GM19238 (cell line): ENCODE measurements at regions not wholly inside any gene's neighbourhood (a gene's known extent, or its start where the extent isn't known, plus 50 kb on each side); places are given as distances from the start of the nearest gene placed in this dataset.

Experiments used
- DNase-seq: peaks from one replicate; pipeline ENCODE4 v3.0.0; 2011; ENCODE audit warnings: low spot score; ENCODE audit not compliant: insufficient read length

GRCh38 chr6:105909106-105909505 is 177.0 kb upstream of the PRDM1 start:
- no peak for DNase-seq

DNA sequence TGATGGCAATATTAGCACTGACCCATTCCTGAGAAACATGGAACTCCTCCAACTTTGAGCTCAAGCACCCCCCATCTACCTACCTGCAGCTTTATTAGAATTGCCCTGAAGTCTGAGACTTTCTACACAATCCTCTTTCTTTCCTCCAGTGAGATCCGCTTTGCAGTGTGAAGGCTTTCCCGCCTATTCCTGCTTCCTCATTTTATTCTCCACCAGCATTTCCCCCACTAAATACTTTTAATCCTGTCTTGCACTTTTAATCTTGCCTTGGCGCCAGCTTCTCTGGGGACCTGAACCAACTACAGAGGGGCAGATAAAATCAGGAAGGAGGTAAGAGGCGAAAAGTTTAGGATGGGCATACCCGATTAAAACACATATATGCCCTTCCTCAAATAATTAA is 178.1 kb upstream of the PRDM1 start:
- no peak for DNase-seq

DNA sequence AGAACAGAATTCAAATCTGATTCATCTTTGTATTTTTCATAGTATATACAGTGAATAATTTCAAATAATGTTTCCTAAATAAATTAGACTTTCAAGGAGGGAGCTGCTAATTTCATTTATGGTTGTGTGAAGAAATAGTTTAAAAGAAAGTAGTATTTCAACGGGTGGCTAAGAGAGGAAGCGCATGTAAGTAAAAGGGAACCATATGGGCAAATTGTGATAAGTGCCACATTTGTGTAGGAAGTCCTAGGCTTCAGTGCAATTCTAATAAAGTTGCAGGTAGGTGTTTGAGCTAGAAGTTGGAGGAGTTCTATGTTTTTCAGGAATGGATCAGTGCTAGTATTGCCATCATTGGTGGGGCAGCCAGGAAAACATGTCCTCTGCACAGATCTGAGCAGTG is 178.8 kb upstream of the PRDM1 start:
- no peak for DNase-seq

DNA sequence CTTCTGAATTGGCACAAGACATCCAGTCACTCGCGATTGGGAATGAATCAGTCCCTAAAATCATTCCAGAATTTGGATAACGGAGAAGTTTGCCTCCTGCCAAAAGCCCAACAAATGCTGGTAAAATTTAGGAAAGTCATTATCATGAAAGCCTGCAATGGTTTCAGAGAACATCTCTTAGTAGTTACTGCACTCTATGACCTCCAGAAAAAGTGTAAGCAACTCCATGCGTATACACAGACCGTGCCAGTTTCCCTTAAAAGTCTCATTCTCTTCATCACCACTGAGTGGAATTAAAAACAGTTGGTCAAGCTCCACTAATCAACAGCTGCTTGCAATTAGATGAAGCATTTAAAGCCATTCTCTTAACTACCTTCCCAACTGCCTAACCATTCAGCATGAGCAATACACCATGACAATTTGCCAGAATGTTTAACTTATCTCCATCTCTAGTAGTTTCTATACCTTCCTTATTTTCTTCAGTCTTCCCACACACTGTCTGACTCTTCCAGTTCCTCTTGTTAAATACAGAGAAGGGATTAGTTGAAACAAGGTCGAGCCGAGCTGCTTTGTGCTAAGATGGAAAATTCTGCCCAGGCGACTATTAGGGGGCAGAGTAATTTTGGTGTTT is 183.6 kb upstream of the PRDM1 start:
- no peak for DNase-seq

- no peak for DNase-seq
These were observed 184.6 kb upstream of the PRDM1 start for GRCh38 chr6:105901583-105901982.

DNA sequence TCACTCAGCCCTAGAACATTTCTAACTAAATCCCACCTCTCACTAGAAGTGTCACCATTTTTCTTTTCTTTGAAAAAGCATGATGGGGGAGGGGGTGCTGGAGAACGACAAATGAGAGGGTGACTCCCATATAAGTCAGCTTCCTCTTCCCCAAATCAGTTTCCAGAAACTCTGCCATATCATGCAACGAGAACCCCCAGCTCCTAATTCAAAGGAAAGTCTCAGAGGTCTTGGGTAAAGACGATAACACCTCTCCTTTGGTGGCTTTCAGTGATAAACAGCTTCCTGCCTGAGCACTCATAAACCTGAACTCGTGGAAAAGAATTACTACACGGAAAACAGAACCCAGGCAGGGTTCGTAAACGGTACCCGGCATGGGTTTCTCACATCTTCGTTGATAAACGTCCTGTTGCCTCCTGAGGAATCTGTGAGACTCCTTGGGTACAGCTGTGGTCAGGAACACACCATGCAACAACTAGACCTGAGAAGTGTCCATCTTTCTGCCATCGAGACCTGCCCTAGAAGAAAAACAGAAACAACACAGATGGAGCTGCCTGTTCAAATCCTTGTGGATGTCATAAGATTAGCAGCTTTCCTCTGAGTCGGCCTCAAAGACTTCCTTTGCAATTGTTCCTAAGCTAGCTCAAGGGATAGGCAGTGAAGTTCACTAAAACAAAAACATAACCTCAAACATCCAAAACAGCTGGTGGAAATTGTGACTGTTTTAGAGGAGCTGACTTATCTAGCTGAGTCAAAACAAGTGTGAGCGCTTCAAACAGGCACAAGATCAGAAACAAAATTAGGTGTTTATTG is 185.8 kb upstream of the PRDM1 start:
- DNase-seq: no peak

GRCh38 chr6:105898286-105898685 is 187.8 kb upstream of the PRDM1 start:
- no peak for DNase-seq

DNA sequence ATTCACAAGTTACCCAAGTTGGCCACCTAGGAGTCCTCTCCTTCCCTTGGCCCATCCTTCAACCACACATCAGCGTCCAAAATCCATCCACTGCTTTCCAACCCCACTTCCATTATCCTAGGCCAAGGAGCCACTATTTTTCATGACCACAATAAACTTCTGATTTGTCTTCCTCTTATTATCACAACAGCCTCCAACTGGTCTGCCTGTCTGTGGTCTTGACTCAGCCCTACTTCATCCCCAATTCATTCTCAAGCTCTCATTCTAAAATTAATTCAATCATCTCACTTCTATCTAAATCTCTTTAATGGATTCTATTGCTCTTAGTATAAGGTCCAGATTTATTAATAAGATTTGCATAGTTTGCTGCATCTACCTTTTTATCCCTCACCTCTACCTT is 189.0 kb upstream of the PRDM1 start:
- no peak for DNase-seq

GRCh38 chr6:105896821-105897095 is 189.4 kb upstream of the PRDM1 start:
- DNase-seq: no peak

GRCh38 chr6:105896052-105896820 is 189.9 kb upstream of the PRDM1 start:
- DNase-seq: no peak

DNA sequence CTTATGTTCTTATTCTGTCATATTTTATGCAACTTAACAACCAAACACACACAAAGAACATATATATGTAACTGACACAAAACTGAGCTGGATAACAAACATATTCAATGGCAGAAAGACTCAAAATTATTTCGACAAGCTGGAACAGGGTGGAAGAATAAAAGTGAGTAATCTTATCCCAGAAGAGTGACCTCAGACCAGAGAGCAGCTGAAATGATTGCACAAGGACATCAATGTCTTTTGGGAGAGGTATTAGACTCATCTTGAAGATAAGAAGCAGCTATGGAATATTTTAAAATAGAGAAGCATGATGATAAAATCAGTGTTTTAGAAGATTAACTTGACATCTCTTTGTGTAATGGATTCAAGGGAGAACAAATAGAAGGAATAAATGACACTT is 191.6 kb upstream of the PRDM1 start:
- no peak for DNase-seq

GRCh38 chr6:105893741-105894140 is 192.4 kb upstream of the PRDM1 start:
- no peak for DNase-seq

DNA sequence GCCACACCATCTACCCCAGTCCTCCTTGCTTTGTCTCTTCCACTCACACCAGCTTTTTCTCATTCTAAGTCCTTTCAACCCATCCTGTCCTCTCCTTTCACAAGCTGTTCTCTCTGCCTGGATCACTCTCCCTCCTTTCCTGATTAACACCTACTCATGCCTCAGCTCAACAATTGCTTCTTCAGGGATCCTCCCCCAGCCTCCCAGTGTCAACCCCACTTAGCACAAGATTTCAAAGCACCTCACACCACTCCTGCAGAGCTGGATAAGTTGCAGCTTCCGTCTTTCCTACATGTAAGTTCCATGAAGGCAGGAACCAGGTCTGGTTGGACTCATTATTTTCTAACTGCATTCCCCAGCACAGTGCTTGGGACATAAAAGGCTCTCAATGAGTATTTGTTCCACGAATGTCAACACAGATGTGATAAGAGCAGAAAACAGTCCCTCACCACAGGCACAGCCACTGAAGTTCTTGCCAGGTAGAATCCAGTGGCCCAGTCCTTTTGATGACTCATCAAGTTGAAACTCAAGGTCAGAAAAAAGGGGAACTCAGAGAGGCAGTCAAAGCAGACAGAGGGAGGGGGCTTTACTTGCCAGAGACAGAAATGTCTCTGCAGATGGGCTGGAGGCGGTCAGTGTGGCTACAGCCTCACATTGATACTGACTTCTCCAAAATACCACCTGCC is 193.4 kb upstream of the PRDM1 start:
- DNase-seq: peak; percentile 42

GRCh38 chr6:105890521-105891244 is 195.5 kb upstream of the PRDM1 start:
- no peak for DNase-seq

- DNase-seq: no peak
These were observed 196.2 kb upstream of the PRDM1 start for GRCh38 chr6:105889902-105890301.

- no peak for DNase-seq
These were observed 199.2 kb upstream of the PRDM1 start for GRCh38 chr6:105886814-105887544.

- DNase-seq: no peak
These were observed 199.9 kb upstream of the PRDM1 start for GRCh38 chr6:105886066-105886813.

- no peak for DNase-seq
These were observed 201.7 kb upstream of the PRDM1 start for GRCh38 chr6:105884426-105884825.

DNA sequence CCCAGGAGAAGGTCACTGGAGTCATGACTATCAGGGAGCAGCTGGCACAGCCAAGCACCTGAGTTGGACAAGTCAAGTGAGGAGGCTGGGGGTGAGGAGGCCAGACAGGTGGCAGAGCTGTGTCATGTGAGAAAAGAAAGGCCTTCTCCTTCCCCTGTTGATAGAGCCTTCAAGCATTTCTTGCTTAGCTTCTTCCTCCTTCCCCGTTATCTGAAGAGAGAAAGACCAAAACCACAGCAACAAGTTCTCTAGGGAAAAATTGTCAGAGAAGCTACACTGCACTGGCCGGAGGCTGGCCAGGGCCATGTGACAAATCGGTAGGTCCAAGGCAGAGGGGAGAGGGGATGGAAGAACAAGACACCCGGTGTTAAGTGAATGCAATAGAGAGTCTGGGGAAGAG is 202.1 kb upstream of the PRDM1 start:
- no peak for DNase-seq

- no peak for DNase-seq
These were observed 203.3 kb upstream of the PRDM1 start for GRCh38 chr6:105882828-105883227.
